RWPE1 (cell line): ENCODE measurements at regions not wholly inside any gene's neighbourhood (a gene's known extent, or its start where the extent isn't known, plus 50 kb on each side); places are given as distances from the start of the nearest gene placed in this dataset.

Source experiments
- CTCF ChIA-PET: fragments of 350-600 bp; sonication (Branson Sonifier 250); formaldehyde crosslinking; extraction: SDS; loops from one replicate; lab custom pipeline; 2021; lab: Yijun Ruan, JAX
- POLR2A ChIA-PET: fragments of 400-600 bp; formaldehyde crosslinking; extraction: SDS; loops from one replicate; lab custom pipeline; 2020; ENCODE audit warnings: antibody characterized with exemption; ENCODE audit not compliant: low non-redundant PET; lab: Yijun Ruan, JAX
- DNase-seq: peaks from one replicate; pipeline ENCODE4 v3.0.0; 2012; ENCODE audit warnings: low spot score
- H3K27ac ChIP-seq: fragments of 450-650 bp; 2 replicates; pipeline ENCODE4 v1.5.1; 2017
- CTCF ChIP-seq: fragments of 450-650 bp; conservative IDR thresholded peaks from 2 replicates; pipeline ENCODE4 v1.5.1; 2017; ENCODE audit warnings: low read depth, mild to moderate bottlenecking

DNA sequence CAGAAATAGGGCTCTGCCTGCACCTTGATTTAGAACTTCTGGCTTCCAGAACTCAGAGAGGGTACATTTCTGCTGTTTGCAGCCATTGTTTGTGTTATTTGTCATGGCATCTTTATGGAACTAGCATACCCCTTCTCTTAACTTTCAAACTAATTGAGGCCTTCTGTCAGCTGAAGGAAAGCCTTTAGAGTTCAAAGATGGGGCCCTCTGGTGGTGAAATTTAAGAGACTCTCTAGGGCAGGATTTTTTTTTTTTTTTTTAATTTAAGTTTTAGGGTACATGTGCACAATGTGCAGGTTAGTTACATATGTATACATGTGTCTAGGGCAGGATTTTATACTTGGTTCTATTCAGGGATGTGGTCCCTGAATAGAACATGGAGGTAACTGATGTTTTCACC is 260.6 kb upstream of the LINC00305 start:
- peak; percentile 24 for TF ChIP-seq CTCF
- no peak overlapping the region for H3K27ac ChIP-seq
- ChIA-PET CTCF (interaction anchor here (0.6 to 1.2 kb wide), 5 partner anchors 372 to 601 kb away, joined by 3 to 7 read pairs (median 5); no protein-coding TSS in a partner anchor), POLR2A (no interaction called here)
- no peak for DNase-seq

DNA sequence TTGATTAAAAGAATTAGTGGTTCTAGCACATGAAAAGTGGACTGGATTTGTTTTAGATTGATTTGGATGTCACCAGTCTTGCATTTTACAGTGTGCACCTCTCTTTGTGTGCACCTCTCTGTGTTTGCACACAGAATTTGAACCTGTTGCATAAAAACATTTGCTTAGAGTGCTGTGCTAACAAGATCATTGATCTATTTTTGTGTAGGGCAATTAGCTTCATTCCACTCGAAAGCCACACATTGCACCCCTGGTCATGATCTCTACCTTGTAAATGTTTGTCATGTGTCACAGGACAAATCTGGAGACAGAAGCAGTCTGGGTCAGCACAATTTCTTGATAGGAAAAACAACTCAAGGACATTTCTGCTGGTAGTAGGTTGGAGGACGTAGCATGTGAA is 258.7 kb upstream of the LINC00305 start:
- ChIA-PET CTCF (no interaction called here), POLR2A (no interaction called here)
- no peak for TF ChIP-seq CTCF
- no peak for DNase-seq
- no peak overlapping the region for H3K27ac ChIP-seq

GRCh38 chr18:64405161-64405560 is 256.3 kb upstream of the LINC00305 start:
- no peak overlapping the region for H3K27ac ChIP-seq
- CTCF ChIA-PET, result no interaction called here
- no peak for TF ChIP-seq CTCF
- DNase-seq, result no peak
- POLR2A ChIA-PET, result no interaction called here

GRCh38 chr18:64403784-64404503 is 255.1 kb upstream of the LINC00305 start:
- ChIA-PET CTCF (interaction anchor here (0.6 kb wide), 1 partner anchor 39 kb away, joined by 3 read pairs; no protein-coding TSS in a partner anchor), POLR2A (no interaction called here)
- TF ChIP-seq CTCF, result no peak
- no peak for DNase-seq
- H3K27ac ChIP-seq, result no peak overlapping the region

- POLR2A ChIA-PET, result no interaction called here
- CTCF ChIA-PET, result no interaction called here
- no peak for DNase-seq
These were observed 253.7 kb upstream of the LINC00305 start for GRCh38 chr18:64402636-64403035.

More at GRCh38 chr18:64402636-64403035, 253.7 kb upstream of the LINC00305 start:
- H3K27ac ChIP-seq, result no peak overlapping the region
- TF ChIP-seq CTCF, result no peak
